ENCODE measurements at regions not wholly inside any gene's neighbourhood (a gene's known extent, or its start where the extent isn't known, plus 50 kb on each side); places are given as distances from the start of the nearest gene placed in this dataset.
"Not testable (repeated sequence)": the region's sequence is repeated elsewhere in the genome, so short reads cannot be mapped to it uniquely, and the experiment has no call there.

DNA sequence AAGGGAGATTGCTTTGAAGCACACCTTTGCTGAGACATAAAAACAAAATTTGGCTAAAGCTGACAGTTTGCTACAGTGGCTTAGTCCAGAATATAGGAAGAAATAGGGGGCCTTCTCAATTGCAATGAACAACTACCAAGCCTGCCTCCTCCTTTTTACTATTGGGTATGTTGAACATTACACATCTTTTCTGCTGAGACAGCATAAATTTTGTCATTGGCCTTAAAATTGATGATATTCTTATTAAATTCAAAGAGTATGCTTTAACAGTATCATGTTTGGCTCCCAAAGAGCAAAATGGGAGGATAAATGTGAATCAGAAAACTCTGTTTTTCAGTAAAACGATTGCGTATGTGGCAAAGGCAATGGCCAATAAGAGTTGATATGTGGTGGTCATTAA lies 721.9 kb upstream of the IGFBP7 start:
- no peak for DNase-seq

DNA sequence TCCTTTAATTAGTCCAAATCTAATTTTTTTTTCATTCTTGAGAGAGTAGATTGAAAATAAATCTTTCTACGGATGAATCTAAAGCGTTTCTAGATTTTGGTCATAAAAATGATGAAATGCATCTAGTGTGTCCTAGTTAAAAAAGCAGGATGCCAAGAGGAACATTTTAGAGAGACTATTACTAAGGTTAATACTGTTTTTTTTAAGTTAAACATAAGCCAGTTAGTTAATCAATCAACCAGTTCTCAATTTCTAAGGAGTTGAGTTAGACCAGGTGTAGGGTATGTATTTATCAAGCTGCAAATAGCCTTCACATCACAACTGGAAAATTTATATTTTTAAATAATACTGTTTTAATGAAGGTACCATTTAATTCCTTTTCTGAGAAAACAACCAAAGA lies 679.5 kb upstream of the IGFBP7 start:
- DNase-seq = no peak

DNA sequence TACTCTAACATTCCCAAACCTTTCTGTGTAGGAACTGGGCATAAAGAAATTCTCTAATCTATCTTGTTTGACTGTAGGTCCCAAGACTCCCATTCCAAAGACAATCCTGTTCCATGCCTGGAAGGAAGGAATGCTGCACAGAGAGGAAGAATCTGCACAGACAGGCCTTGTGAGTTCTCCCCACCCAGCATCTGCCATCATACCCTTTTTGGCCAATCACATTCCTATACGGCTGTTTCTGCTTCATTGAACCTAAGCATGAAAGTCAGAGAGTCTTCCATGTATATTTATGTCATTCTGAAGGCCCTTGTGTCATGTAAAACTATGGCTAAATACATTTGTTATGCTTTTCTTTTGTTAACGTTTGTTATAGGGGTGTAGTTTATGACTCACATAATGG lies 667.7 kb upstream of the IGFBP7 start:
- DNase-seq = no peak

DNA sequence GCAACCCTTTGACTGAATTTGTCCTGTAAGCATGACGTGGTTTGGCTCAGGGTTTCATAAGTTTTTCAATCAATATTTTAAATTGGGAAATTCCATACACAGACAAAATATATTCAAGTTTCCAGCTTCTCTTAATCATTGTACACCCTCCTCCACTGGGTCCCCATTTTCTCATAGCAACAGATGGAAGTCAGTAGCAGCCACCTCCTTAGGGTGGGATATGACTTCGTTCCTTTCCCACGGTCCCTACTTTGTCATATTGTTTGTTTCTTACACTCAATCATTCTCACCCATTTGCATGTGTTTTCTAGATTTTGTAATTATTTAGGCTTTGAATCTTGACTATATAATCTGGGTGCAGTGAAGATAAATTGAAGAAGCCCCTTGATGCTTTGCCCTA lies 664.5 kb upstream of the IGFBP7 start:
- no peak for DNase-seq

DNA sequence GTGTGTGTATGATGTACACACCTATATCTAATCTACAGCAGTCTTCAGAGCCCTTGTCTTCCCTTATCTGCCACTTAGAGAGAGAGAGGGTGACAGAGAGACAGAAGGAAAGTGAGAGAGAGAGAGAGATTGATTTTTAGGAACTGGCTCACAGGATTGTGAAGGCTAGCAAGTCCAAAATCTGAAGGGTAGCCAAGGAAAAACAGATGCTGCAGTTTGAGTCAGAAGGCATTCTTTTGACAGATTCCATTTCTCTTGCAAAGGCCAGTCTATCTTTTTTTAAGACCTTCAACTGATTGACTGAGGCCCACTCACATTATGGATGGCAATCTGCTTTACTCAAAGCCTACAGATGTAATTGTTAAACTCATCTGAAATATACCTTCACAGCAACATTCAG lies 664.0 kb upstream of the IGFBP7 start:
- DNase-seq = no peak

DNA sequence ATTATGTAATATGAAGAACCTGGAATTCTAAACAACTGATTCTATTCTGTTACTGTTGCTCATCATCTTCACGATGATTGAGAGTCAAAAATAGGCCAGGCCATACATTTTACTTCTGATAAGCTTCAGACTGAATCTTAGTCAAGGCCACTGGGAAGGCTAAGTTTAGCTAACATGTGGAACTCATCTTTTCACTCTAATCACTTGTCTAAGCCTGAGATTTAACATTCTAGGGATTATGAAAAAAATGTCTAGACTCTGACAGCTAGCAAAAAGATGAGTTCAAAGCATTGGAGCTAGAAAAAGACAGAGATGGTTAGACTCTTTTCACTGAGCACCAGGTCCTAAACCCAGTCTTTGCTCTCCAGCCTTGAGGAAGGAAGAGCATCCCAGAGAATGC lies 656.2 kb upstream of the IGFBP7 start:
- no peak for DNase-seq

DNA sequence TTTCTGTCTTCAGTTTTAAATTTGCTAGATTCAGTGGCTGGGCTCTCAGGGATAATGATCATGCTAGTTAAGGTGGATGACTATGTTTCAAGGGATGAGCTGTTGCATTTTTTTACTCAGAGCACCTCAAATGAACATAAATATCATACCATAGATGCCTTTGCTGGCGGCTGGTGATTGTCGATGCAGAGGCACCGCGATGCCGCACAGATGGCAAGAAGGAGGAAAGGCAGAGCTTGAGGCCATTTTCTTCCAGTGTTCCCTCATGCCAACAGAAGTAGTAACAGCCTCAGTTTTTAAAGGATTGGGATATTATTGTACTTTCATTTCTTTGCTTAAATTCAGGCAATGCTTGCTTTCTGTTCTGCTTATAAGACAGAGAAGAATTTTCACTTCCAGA lies 654.7 kb upstream of the IGFBP7 start:
- no peak for DNase-seq

DNA sequence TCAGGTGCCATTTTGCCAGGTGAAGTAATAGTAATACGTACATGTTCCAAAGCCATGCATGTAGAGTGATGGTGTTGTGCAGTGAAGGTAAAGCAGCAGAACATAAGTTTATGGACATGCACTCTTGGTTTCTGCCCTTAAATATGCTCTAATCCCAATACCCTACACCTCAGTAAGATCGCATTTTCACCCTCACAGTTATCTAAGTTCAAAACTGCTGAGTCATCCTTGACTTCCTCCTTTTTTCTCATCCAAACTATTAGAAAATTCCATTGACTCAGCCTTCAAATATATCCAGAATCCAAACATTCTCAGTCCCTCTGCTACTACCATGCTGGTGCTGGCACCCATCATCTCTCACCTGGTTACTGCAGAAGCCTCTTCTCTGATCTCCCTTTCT lies 652.9 kb upstream of the IGFBP7 start:
- DNase-seq = no peak

DNA sequence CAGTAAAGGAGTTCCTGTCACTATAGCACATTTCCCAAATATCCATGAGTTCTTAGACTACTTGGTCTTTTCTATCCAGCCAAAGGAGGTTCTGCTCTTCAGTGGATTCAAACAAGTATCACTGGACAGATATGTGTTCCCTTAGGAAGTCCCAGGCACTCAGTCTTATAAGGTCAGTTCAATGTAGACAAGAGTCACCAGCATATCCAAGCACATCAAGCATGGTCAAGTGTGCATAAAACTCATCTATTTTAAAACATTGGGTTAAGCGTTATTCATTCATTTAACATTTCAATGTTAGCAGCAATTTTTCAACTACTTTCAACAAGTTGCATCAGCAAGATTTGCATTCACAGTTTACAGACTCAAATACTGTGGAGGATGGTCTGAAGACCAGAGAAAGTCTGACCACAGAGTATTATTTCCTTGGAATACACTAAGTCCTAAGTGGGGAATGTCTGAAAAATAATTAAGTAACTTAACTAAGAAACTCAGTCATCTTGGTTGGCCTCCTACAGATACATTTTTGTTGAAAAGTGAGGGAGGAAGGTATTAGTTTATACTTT lies 630.5 kb upstream of the IGFBP7 start:
- no peak for DNase-seq

DNA sequence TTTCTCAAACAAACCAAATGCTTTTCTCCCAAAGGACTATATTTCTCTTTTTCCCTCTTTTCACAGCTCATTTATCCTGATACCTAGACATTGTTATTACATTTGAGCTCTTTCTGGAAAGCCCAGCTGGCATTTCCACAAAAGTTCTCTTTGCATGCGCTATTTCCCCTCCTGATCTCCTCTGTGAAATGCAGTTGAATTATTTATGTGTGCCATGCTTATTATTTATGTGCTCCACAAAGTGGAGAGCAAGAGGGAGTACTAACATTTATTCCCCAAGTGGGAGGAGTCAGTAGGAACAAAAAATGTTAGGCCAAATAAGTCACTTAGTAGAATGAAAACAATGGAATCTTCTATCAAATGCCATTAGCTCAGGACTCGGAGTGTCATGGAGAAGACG lies 626.6 kb upstream of the IGFBP7 start:
- peak; percentile 9 for DNase-seq

DNA sequence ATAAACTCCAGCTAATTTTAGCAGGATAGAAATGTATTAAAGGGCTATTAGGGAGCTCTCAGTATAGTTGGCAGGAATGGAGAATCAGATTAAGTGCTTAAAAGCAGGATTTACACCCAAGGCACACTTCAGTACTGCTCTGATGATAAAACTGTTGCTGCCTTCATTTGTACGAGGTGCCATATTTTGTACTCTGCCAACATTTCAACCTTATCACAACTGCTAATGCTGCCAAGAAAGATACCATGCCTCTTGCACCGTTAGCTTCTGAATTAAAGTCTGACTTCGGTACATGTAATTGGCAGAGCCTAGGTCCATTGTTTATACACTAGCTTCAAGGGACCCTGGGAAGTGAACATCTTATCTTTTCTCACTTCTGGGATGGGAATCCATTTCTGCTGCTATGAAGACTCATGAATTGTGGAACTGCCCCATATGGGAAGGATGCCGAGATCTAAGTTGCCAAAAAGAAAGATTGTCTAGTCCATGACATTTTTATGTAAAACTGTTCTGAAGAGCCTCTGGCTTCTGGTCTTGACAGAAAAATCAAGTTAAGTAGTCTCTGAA lies 624.0 kb upstream of the IGFBP7 start:
- no peak for DNase-seq

DNA sequence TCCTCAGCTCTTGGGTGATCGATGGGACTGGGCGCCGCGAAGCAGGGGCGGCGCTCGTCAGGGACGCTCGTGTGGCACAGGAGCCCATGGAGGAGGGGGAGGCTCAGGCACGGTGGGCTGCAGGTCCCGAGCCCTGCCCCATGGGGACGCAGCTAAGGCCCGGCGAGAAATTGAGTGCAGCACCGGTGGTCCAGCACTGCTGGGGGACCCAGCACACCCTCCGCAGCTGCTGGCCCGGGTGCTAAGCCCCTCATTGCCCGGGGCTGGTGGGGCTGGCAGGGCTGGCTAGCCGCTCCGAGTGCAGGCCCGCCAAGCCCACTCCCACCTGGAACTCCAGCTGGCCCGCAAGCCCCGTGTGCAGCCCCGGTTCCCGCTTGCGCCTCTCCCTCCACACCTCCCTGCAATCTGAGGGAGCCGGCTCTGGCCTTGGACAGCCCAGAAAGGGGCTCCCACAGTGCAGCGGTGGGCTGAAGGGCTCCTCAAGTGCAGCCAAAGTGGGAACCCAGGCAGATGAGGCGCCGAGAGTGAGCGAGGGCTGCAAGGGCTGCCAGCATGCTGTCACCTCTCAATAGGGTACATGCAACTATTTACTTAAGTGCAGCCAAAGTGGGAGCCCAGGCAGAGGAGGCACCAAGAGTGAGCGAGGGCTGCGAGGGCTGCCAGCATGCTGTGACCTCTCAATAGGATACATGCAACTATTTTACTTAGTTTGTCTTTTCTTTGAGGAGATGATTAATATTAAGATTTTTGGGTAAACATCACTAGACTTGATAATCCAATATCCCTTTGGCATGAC lies 619.8 kb upstream of the IGFBP7 start:
- not testable (repeated sequence) for DNase-seq

DNA sequence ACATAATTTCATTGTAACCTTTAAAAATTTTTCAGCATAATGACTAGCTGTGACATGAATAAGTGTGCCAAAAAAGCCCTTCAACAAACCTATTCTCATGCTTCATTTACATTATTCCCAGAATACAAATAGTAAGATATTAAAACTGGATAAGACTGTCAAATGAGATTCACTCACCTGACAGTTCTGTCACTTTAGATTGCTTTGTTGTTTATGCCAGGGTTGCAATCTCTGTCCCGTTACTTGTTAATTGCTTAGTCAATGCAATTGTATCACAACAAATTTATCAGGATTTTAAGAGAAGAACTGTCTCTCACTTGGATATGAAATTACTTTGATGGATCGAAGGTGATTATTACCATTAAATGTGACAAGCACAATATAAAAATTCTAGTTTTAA lies 616.0 kb upstream of the IGFBP7 start:
- DNase-seq = no peak

DNA sequence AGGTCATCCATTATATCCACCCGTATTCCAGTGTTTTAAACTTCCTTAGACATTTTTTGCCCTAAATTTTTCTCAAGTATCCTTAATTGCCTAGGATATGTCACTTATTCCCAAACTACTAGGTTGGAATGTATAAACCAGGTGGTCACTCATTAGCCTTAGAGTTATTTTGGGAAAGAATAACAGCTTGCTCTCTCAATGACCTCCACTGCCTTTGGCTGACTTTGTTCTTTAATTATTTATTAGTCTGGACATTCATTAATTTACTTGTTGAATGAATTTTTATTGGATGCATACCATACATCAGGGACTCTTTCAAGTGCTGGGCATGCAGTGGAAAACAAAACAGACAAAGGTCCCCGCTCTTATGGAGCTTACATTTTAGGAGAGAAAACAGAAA lies 609.3 kb upstream of the IGFBP7 start:
- DNase-seq = no peak

DNA sequence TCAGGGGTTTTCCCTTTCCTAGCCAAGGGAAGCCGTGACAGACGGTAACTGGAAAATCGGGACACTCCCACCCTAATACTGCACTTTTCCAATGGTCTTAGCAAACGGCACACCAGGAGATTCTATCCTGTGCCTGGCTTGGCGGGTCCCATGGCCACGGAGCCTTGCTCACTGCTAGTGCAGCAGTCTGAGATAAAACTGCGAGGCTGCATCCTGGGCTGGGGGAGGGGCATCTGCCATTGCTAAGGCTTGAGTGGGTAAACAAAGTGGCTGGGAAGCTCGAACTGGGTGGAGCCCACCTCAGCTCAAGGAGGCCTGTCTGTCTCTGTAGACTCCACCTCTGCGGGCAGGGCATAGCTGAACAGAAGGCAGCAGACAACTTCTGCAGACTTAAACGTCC lies 604.1 kb upstream of the IGFBP7 start:
- not testable (repeated sequence) for DNase-seq

DNA sequence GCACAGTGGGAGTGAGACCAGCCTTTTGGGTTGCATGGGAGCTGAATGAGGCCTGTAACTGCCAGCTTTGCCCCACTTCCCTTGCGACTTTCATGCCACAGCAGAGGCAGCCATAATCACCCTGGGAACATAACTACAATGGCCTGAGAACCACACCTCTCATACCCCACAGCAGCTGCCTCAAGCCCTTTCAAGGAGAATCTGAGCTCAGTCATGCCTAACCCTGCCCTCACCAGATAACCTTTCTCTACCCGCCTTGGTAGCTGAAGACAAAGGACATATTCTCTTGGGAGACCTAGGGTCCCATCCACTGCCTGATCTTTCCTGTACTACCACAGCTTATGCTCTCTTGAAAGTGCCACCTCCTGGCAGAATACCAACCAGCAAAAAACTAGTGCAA lies 599.9 kb upstream of the IGFBP7 start:
- DNase-seq = no peak

DNA sequence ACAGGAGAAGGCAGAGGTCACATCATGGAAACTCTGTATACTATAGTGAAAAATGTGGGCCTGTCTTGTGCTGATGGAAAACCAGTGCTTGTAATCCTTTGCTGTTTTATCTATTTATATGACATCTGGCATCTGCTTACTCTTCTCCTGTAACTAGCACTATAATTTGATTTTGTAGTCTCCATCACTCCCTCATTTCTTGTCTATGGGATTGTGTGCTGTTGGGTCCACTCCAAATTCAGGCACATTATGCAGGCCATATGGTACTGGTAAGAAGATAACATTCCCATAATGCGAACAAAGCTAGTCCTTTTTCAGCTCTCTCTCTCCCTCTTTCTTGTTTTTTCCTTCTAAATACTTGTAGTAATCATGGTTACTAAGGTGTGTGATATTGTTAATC lies 581.2 kb upstream of the IGFBP7 start:
- no peak for DNase-seq

DNA sequence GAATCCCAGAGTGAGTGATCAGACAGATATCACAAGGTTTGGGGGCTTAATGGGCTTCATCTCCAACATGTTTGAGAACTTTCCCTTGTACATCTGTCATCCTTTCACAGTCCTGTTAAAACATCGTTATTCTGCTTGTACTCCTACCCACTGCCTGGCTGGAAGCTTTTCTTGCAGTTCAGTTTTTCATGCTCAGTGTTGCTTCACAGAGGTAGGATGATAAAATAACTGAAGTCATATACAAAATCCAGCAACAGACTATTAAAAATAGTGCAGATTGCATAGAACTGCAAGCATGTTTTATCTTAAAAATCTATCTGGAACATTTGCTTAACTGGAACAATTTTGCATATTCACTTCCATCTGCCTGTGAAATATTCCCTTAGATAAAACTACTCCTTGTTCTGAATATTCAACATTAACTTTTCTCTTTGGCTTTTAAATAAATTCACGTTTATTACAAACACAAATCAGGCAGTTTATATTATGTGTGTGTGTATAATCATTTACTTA lies 579.6 kb upstream of the IGFBP7 start:
- DNase-seq = no peak

DNA sequence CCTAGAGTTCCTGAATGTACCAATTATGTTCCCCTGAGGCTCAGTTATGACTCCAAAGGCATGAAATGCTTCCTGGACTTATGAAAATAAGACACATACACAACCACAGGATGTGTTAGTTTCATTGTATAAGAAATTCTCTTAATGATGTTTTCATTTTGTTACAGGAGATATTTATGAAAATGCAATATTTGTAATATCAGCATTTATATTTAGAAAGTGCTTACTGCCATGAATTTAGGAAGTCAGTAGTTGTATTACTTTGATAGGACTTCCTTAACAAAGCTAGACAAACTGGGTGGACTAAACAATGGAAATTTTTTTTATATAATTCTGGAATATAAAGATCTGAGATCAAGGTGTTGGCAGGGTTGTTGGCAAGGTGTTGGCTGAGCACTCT lies 572.1 kb upstream of the IGFBP7 start:
- no peak for DNase-seq

DNA sequence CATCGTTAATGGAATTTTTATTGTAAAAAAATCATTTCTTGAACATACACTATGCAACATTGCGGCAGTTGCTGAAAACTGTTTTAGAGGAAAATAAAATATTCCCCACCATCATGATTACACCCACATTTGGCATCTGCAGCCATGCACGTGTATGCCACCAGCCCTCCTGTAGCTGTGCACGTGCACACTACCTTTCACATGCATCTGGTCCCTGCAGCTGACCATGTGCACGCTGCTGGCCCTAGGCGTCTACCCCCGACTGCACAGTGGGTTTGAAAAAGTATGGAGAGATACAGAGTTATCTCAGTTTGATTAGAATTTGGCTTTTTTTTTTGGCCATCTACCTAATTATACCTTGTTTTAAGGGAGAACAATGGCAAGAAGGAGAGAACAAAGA lies 569.8 kb upstream of the IGFBP7 start:
- DNase-seq = no peak

DNA sequence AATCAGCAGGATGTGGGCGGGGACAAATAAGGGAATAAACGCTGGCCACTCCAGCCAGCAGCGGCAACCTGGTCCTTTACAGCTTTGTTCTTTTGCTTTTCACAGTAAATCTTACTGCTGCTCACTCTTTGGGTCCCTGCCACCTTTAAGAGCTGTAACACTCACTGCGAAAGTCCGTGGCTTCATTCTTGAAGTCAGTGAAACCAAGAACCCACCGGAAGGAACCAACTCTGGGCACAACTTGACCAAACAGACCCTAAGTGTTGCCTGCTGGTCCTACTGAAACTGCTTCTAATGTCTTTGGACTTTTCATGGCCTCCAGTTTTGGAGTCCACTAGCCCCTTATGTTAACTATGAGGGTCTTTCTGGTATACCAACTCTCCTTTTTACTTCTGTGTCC lies 566.2 kb upstream of the IGFBP7 start:
- DNase-seq = no peak

DNA sequence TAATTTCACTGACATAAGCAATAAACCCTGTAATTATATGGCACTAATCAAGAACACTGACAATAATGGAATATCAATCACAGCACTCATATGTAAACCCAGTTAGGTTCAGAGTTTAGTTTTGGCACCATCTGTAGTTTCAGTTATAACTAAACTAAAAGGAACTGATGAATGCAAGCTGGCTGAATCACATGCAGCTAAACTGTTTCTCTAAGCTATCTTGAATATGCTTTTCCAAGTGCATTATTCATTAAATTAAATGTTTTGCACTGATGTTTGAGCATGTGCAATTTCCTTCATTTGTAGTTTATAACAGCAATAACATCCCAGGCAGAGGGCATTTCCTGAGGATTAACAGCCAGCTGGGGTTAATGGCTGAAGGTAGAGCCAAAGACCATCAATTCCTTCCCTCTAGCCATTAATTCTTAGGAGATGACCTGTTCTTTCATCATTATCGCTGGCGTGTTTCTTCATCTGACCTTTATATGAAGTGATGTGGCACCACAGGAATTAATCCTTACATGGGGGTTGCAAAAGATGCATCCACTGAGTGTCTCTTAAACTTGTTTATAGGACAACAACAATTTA lies 562.8 kb upstream of the IGFBP7 start:
- no peak for DNase-seq

DNA sequence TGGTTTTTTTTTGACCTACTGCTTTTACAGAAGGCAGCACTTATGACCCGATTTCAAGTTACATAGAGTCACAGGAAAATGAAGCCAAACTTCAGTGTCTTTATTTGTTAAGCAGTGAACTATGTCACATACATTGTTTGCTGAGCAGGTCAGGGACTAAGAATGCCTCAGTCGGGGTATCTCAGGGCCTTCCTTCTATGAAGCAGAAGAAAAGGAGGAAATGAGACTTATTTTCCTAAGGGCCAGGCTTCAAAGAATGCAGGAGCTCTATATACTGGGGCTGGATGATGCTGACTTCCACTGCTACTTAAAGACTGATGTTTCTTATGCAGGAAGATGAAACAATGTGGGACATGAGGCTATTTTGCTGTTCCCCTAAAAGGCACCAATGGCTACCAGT lies 558.4 kb upstream of the IGFBP7 start:
- DNase-seq = no peak

DNA sequence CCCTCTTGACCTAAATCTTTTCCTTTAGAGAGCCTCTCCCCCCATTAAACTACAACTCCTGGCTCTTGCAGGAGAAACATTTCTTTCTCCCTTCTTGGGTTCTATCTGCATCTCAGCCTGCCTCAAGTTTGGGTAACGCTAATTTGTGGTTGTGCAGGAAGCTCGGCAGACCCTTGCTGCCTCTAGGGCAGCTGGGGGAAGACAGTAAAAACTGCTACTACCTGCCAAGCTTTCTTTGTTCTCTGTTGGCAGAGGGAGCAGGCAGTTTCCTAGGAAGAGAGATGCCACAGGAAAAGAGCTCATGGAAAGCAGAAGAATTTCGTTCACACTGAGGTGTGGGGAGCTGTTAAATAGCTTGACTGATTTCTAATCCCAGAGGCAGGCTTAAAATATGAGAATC lies 555.6 kb upstream of the IGFBP7 start:
- DNase-seq = no peak

Data from retina (tissue), 1 donor.